Neural progenitor cell (in vitro differentiated cells): ENCODE measurements at regions not wholly inside any gene's neighbourhood (a gene's known extent, or its start where the extent isn't known, plus 50 kb on each side); places are given as distances from the start of the nearest gene placed in this dataset.

ENCODE experiments used
- EZH2 ChIP-seq: fragments of 200-600 bp; sonication (generic); IDR thresholded peaks from 2 replicates; pipeline ENCODE4 v1.6.1; 2017; ENCODE audit warnings: antibody characterized with exemption, mild to moderate bottlenecking, moderate library complexity
- EZH2phosphoT487 ChIP-seq: fragments of 200-600 bp; sonication (generic); IDR thresholded peaks from 2 replicates; pipeline ENCODE4 v1.6.1; 2017; ENCODE audit warnings: antibody characterized with exemption
- TF ChIP-seq, protein P1 (sequence below): fragments of 200-600 bp; sonication (generic); IDR thresholded peaks from 2 replicates; pipeline ENCODE4 v1.5.1; 2017; ENCODE audit warnings: antibody characterized with exemption, mild to moderate bottlenecking

DNA sequence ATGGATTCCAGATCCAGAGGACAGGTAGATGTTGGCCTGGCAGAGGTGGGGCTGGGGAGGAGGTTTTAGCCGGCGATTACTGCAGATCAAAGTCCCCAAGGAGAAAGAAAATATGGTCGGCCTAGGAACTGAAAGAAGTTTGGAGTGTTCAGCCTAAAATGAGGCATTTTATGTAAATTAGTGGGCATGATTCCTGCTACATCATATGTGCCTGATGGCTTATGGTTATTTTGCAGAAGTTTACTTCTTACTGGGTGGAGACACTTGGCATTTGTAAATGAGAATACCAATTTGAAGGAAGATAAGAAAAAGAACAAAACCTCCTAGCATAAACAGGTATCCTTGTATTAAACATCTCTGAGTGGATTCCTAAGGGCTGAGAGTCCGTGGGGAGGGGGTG, 149.3 kb downstream of the FOXL1 start:
- TF ChIP-seq, protein P1, sequence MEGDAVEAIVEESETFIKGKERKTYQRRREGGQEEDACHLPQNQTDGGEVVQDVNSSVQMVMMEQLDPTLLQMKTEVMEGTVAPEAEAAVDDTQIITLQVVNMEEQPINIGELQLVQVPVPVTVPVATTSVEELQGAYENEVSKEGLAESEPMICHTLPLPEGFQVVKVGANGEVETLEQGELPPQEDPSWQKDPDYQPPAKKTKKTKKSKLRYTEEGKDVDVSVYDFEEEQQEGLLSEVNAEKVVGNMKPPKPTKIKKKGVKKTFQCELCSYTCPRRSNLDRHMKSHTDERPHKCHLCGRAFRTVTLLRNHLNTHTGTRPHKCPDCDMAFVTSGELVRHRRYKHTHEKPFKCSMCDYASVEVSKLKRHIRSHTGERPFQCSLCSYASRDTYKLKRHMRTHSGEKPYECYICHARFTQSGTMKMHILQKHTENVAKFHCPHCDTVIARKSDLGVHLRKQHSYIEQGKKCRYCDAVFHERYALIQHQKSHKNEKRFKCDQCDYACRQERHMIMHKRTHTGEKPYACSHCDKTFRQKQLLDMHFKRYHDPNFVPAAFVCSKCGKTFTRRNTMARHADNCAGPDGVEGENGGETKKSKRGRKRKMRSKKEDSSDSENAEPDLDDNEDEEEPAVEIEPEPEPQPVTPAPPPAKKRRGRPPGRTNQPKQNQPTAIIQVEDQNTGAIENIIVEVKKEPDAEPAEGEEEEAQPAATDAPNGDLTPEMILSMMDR = no peak
- TF ChIP-seq EZH2 (no peak), EZH2phosphoT487 (no peak)
